Prostate gland (tissue), 2 donors: ENCODE measurements at regions not wholly inside any gene's neighbourhood (a gene's known extent, or its start where the extent isn't known, plus 50 kb on each side); places are given as distances from the start of the nearest gene placed in this dataset.

Experiments used
- DNase-seq: peaks from one replicate; pipeline ENCODE4 v3.0.0-alpha.2; 2019; ENCODE audit warnings: low spot score
- H3K27ac ChIP-seq, 2 donors: fragments of 200-600 bp; sonication (generic); 2 replicates each; pipeline ENCODE4 v1.5.1; 2017 to 2019
- H3K27me3 ChIP-seq: fragments of 200-600 bp; sonication (generic); replicated peaks from 2 replicates; pipeline ENCODE4 v1.5.1; 2019; ENCODE audit not compliant: insufficient read depth
- H3K36me3 ChIP-seq, 2 donors: fragments of 200-600 bp; sonication (generic); 1 replicate in 1 of 2; 2 replicates in 1 of 2; pipeline versions ENCODE4 v1.5.1 to v1.8.1; 2017 to 2019
- H3K4me1 ChIP-seq: fragments of 200-600 bp; sonication (generic); replicated peaks from 2 replicates; pipeline ENCODE4 v1.5.1; 2019
- H3K4me3 ChIP-seq, 2 donors: fragments of 200-600 bp; sonication (generic); 2 replicates each; pipeline ENCODE4 v1.5.1; 2017 to 2019
- H3K9me3 ChIP-seq: fragments of 200-600 bp; sonication (generic); 2 replicates; pipeline ENCODE4 v1.5.1; 2017
- CTCF ChIP-seq, 4 experiments: fragments of 200-600 bp in 2 of 4; fragments of 450-650 bp in 2 of 4; sonication (generic) in 2 of 4; IDR thresholded peaks; 1 replicate in 3 of 4; 2 replicates in 1 of 4; pipeline ENCODE4 v1.5.1; 2016 to 2019; ENCODE audit warnings: antibody characterized with exemption in 4 of 4, mild to moderate bottlenecking in 2 of 4, moderate library complexity in 2 of 4
- POLR2A ChIP-seq: fragments of 450-650 bp; IDR thresholded peaks from one replicate; pipeline ENCODE4 v1.6.1; 2016; ENCODE audit warnings: antibody characterized with exemption, mild to moderate bottlenecking
- POLR2AphosphoS5 ChIP-seq: sonication (generic); formaldehyde crosslinking; IDR thresholded peaks from one replicate; pipeline ENCODE4 v1.6.1; 2017; ENCODE audit warnings: antibody characterized with exemption
- WGBS: methylation state at CpG from one replicate; pipeline ENCODE4 v1.1.5; 2018; 5-methylcytosine and 5-hydroxymethylcytosine counted together
- intact Hi-C: fragments of 100-400 bp; cut with DNase I; formaldehyde crosslinking; loops from one replicate; pipeline ENCODE4 v1.14.2; 2022

- Histone ChIP-seq H3K27me3 (no peaks in the 10 kb centered on the region), H3K4me3 (no peak overlapping the region), H3K27ac (no peak overlapping the region), H3K4me1 (no peaks in the 10 kb centered on the region), H3K9me3 (no peaks in the 10 kb centered on the region), H3K36me3 (no peaks in the 10 kb centered on the region)
- 28% methylated on average over 4 of the region's 4 CpGs for WGBS
- DNase-seq = no peak
- intact Hi-C loops = no loop called here
- TF ChIP-seq POLR2AphosphoS5 (no peak), POLR2A (no peak), CTCF (IDR thresholded peaks at IDR 0.05) (no peak)
Measured at GRCh38 chrX:25166145-25166544, 150.4 kb upstream of the ARX start.

GRCh38 chrX:25158635-25159034, 142.9 kb upstream of the ARX start:
- H3K4me3 ChIP-seq = no peak overlapping the region
- no peaks in the 10 kb centered on the region for H3K36me3 ChIP-seq
- TF ChIP-seq POLR2A (no peak), POLR2AphosphoS5 (no peak)

GRCh38 chrX:25156832-25157231, 141.1 kb upstream of the ARX start:
- 86% methylated on average over 3 of the region's 3 CpGs for WGBS

More at GRCh38 chrX:25158635-25159034, 142.9 kb upstream of the ARX start:
- no peaks in the 10 kb centered on the region for H3K9me3 ChIP-seq
- no peak for DNase-seq
- H3K27me3 ChIP-seq = no peaks in the 10 kb centered on the region
- WGBS = 63% methylated on average over 2 of the region's 2 CpGs
- intact Hi-C loops = no loop called here
- H3K27ac ChIP-seq = no peak overlapping the region
- H3K4me1 ChIP-seq = no peaks in the 10 kb centered on the region

GRCh38 chrX:25156323-25156722, 140.6 kb upstream of the ARX start:
- H3K4me3 ChIP-seq = no peak overlapping the region
- H3K4me1 ChIP-seq = no peaks in the 10 kb centered on the region
- H3K9me3 ChIP-seq = no peaks in the 10 kb centered on the region
- H3K27me3 ChIP-seq = no peaks in the 10 kb centered on the region
- no peak for DNase-seq
- no peaks in the 10 kb centered on the region for H3K36me3 ChIP-seq
- no peak for TF ChIP-seq POLR2A
- no peak for TF ChIP-seq POLR2AphosphoS5
- no peak for TF ChIP-seq CTCF (IDR thresholded peaks at IDR 0.05)
- intact Hi-C loops = no loop called here
- 37% methylated on average over 3 of the region's 3 CpGs for WGBS
- H3K27ac ChIP-seq = no peak overlapping the region

More at GRCh38 chrX:25156832-25157231, 141.1 kb upstream of the ARX start:
- no peak overlapping the region for H3K4me3 ChIP-seq
- H3K27me3 ChIP-seq = no peaks in the 10 kb centered on the region
- no peak for DNase-seq
- H3K9me3 ChIP-seq = no peaks in the 10 kb centered on the region
- intact Hi-C loops = no loop called here
- H3K27ac ChIP-seq = no peak overlapping the region
- no peaks in the 10 kb centered on the region for H3K4me1 ChIP-seq
- H3K36me3 ChIP-seq = no peaks in the 10 kb centered on the region
- TF ChIP-seq CTCF (IDR thresholded peaks at IDR 0.05) (no peak), POLR2A (no peak), POLR2AphosphoS5 (no peak)

GRCh38 chrX:25154168-25154567, 138.4 kb upstream of the ARX start:
- Histone ChIP-seq H3K36me3 (no peaks in the 10 kb centered on the region), H3K9me3 (no peaks in the 10 kb centered on the region), H3K4me3 (no peak overlapping the region), H3K27ac (no peak overlapping the region), H3K27me3 (no peaks in the 10 kb centered on the region), H3K4me1 (no peaks in the 10 kb centered on the region)
- WGBS = 48% methylated on average over 3 of the region's 3 CpGs
- no peak for TF ChIP-seq POLR2AphosphoS5
- no peak for TF ChIP-seq CTCF (IDR thresholded peaks at IDR 0.05)
- no peak for TF ChIP-seq POLR2A
- intact Hi-C loops = no loop called here
- DNase-seq = no peak
